Ovary (tissue), 7 donors: ENCODE measurements at regions not wholly inside any gene's neighbourhood (a gene's known extent, or its start where the extent isn't known, plus 50 kb on each side); places are given as distances from the start of the nearest gene placed in this dataset.

Source experiments
- DNase-seq, 5 donors: peaks; one replicate each; pipeline ENCODE4 v3.0.0-alpha.2; 2019 to 2020
- H3K27ac ChIP-seq, 2 donors: fragments of 200-600 bp; one replicate each; pipeline versions ENCODE4 v1.5.1 to v1.8.0; 2019 to 2022
- H3K27me3 ChIP-seq: fragments of 200-600 bp; one replicate; pipeline ENCODE4 v1.8.0; 2022
- H3K36me3 ChIP-seq: fragments of 200-600 bp; sonication (generic); one replicate; pipeline ENCODE4 v1.5.1; 2019
- H3K4me1 ChIP-seq: one replicate; pipeline ENCODE4 v1.8.1; 2013; ENCODE audit warnings: mild to moderate bottlenecking, moderate library complexity; ENCODE audit not compliant: insufficient read depth
- H3K4me3 ChIP-seq: fragments of 200-600 bp; sonication (generic); one replicate; pipeline ENCODE4 v1.5.1; 2017
- H3K9me3 ChIP-seq, 2 donors: fragments of 200-600 bp in 1 of 2; sonication (generic) in 1 of 2; one replicate each; pipeline versions ENCODE4 v1.5.1 to v1.8.1; 2013 to 2019; ENCODE audit warnings: mild to moderate bottlenecking in 1 of 2, moderate library complexity in 1 of 2
- EP300 ChIP-seq: sonication (generic); formaldehyde crosslinking; IDR thresholded peaks from one replicate; pipeline ENCODE4 v1.6.1; 2017; ENCODE audit warnings: antibody characterized with exemption
- POLR2A ChIP-seq: fragments of 450-650 bp; IDR thresholded peaks from one replicate; pipeline ENCODE4 v1.6.1; 2017; ENCODE audit warnings: antibody characterized with exemption, mild to moderate bottlenecking, moderate library complexity
- WGBS, 3 donors: extraction: QIAGEN DNeasy Blood & Tissue Kit in 1 of 3; methylation state at CpG; one replicate each; pipeline versions ENCODE4 v1.1.5 to v1.1.7; 2013 to 2017; 5-methylcytosine and 5-hydroxymethylcytosine counted together
- intact Hi-C, 4 donors: fragments of 100-400 bp; cut with DNase I; formaldehyde crosslinking; loops; one replicate each; pipeline versions ENCODE4 v1.11.0 to v1.15.1; 2022 to 2023
- TF ChIP-seq, protein P1 (sequence below), 3 donors: fragments of 450-650 bp in 2 of 3; fragments of 200-600 bp in 1 of 3; IDR thresholded peaks; one replicate each; pipeline versions ENCODE4 v1.5.1 to v1.8.0; 2016 to 2022; ENCODE audit warnings: antibody characterized with exemption in 3 of 3, mild to moderate bottlenecking in 1 of 3
- donor health status: DM: no; HTN: no; CAD: no; lungs with moderate emphysema.
- donor health status: DM: no; HTN: no; CAD: no.
- donor health status: Bipolar disorder and iron deficiency.
- donor health status: DM: no; HTN: no; CAD: no.
- donor health status: DM: yes; HTN: yes; CAD: no.

DNA sequence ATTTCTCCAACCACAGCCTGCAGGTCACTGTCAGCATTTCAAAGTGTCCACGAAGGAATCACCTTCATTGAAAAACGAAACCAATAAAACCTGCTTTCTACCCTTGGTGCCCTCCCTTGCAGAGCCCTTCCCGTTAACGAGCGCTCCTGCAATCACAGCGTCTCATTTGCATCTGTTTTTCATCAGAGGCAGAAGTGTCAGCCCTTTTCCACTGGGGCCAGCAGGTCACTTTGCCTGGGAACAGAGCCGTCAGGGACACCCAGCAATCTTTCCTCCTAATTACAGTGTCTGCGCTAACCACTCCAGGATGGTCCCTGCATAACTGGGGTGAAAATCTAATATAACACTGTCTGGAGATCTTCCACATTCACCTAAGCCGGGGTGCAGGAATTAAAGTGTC, 85.3 kb downstream of the PSMG1 start:
- H3K27ac ChIP-seq = no peak overlapping the region
- no peaks in the 10 kb centered on the region for H3K36me3 ChIP-seq
- intact Hi-C loops = loop anchor here in 1 of 4 donors (10.0 kb wide), 1 partner anchor 83 kb away; no protein-coding TSS in a partner anchor
- H3K9me3 ChIP-seq = no peaks in the 10 kb centered on the region
- H3K27me3 ChIP-seq = no peaks in the 10 kb centered on the region
- WGBS, 3 donors = 83 to 86% (median 83%) methylated on average over 9 of the region's 9 CpGs
- no peak for DNase-seq
- H3K4me1 ChIP-seq = no peaks in the 10 kb centered on the region
- TF ChIP-seq, protein P1, sequence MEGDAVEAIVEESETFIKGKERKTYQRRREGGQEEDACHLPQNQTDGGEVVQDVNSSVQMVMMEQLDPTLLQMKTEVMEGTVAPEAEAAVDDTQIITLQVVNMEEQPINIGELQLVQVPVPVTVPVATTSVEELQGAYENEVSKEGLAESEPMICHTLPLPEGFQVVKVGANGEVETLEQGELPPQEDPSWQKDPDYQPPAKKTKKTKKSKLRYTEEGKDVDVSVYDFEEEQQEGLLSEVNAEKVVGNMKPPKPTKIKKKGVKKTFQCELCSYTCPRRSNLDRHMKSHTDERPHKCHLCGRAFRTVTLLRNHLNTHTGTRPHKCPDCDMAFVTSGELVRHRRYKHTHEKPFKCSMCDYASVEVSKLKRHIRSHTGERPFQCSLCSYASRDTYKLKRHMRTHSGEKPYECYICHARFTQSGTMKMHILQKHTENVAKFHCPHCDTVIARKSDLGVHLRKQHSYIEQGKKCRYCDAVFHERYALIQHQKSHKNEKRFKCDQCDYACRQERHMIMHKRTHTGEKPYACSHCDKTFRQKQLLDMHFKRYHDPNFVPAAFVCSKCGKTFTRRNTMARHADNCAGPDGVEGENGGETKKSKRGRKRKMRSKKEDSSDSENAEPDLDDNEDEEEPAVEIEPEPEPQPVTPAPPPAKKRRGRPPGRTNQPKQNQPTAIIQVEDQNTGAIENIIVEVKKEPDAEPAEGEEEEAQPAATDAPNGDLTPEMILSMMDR (IDR thresholded peaks at IDR 0.05) = no peak
- TF ChIP-seq EP300 = no peak
- TF ChIP-seq POLR2A = no peak
- no peak overlapping the region for H3K4me3 ChIP-seq

DNA sequence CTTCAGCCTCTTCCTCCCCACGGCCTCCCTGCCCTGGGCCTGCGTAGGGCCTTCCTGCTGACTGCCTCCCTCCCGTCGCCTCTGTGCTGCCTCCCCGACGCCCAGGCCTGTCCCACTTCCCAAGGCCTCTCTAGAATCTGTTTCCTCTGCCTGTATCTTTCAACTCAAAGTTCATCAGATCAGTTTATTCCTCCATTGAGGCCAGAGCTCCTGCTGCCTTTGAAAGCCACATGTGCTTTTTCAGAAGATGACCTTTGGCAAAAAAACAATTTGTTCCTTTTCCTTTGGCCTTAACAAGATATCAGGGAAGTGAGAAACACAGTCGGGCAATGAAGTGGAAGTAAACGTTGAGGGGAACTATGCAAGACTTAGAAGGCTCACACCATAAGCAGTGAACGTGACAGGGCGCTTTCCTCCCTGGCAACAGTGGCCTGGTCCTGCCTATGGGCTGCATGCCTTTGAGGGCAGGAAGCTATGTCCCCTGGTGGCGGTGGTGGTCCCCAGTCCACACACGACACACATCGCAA, 85.9 kb downstream of the PSMG1 start:
- DNase-seq = no peak

DNA sequence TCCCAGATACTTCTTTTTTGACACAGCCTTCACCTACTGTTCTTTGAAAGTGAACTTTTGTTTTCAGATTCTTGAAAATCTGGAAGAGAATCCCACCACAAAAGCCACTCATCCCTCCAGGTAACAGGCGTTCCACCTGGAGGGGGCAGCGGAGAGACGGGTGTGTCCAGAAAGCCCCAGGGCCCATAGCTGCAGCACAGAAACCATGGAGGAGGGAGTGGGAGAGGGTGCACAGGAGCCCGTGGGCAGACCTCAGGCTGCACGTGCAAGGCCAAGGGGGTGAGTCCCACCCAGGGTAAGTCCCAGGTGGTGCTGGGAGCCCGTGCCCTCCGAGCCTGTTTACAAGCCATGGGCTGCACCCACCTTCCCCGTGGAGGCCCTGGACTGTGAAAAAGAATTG, 86.5 kb downstream of the PSMG1 start:
- no peaks in the 10 kb centered on the region for H3K9me3 ChIP-seq
- intact Hi-C loops = loop anchor here in 1 of 4 donors (10.0 kb wide), 1 partner anchor 82 kb away; no protein-coding TSS in a partner anchor
- no peaks in the 10 kb centered on the region for H3K4me1 ChIP-seq
- 90 to 97% (median 92%) methylated on average over 8 of the region's 8 CpGs for WGBS, 3 donors
- no peak overlapping the region for H3K27ac ChIP-seq
- TF ChIP-seq, protein P1 (IDR thresholded peaks at IDR 0.05) = no peak
- TF ChIP-seq POLR2A = no peak
- no peak for TF ChIP-seq EP300
- no peaks in the 10 kb centered on the region for H3K36me3 ChIP-seq
- no peak overlapping the region for H3K4me3 ChIP-seq
- H3K27me3 ChIP-seq = no peaks in the 10 kb centered on the region
- no peak for DNase-seq

More for the DNA sequence above, 85.9 kb downstream of the PSMG1 start:
- H3K27me3 ChIP-seq = no peaks in the 10 kb centered on the region
- 82 to 83% (median 82%) methylated on average over 13 of the region's 13 CpGs for WGBS, 3 donors
- H3K4me3 ChIP-seq = no peak overlapping the region
- no peak for TF ChIP-seq POLR2A
- TF ChIP-seq, protein P1 (IDR thresholded peaks at IDR 0.05) = no peak
- TF ChIP-seq EP300 = no peak
- intact Hi-C loops = loop anchor here in 1 of 4 donors (10.0 kb wide), 1 partner anchor 83 kb away; no protein-coding TSS in a partner anchor
- H3K27ac ChIP-seq = no peak overlapping the region
- no peaks in the 10 kb centered on the region for H3K9me3 ChIP-seq
- no peaks in the 10 kb centered on the region for H3K36me3 ChIP-seq
- no peaks in the 10 kb centered on the region for H3K4me1 ChIP-seq

DNA sequence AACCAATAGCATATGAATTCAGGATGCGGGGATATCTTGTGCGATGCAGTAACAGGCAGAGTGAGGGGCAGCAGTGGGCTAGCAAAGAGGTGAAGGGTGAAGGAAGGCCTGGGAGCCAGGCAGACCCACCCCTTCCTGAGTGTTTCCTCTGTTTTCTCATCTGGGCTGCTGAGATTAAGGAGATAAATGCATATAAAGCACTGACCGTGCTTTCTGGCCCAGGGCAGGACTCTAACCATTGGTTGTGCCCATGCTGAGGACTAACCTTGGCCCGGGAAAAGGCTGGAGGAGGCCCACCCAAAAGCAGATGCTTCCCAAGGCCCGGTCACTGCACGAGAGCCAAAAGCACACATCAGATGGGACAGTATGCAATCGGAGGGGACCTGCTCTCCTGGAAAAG, 87.6 kb downstream of the PSMG1 start:
- Histone ChIP-seq H3K4me3 (no peak overlapping the region), H3K27ac (no peak overlapping the region), H3K9me3 (no peaks in the 10 kb centered on the region), H3K36me3 (no peaks in the 10 kb centered on the region), H3K4me1 (no peaks in the 10 kb centered on the region), H3K27me3 (no peaks in the 10 kb centered on the region)
- no peak for TF ChIP-seq EP300
- 82 to 88% (median 84%) methylated on average over 7 of the region's 7 CpGs for WGBS, 3 donors
- no peak for DNase-seq
- intact Hi-C loops = loop anchor here in 1 of 4 donors (10.0 kb wide), 1 partner anchor 81 kb away; no protein-coding TSS in a partner anchor

DNA sequence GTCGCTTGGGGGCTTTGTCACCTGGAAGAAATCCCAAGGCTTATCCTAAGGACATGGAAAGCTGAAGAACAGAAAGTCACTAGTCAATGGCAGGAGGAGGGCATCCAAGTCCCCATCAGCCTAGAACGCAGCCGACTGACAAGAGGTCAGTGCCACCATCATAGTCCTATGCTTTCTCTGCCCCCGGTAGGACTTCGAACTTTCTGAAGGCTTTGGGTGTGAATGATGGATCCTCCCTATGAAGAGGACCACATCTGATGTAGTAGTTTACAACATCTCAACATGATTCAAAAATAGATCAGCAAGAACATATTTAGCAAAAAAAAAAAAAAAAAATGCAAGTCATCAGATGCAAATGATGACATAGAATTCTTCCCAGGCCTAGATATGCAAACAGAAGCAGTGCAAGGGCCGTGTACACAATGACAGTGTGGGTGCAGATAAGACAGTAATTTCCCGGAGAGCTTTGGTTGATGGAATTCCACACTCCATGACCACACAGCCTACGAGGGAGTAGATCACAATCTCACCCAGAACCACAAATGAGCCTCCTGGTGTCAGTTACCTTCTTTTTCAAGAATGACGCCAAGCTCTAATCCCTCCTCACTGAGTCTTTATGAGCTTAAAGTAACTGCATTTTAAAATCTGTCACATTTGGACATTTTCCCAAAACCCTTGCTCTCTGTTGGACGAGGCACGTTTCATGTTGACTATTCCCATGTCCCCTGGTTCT, 88.2 kb downstream of the PSMG1 start:
- 78 to 83% (median 83%) methylated on average over 11 of the region's 11 CpGs for WGBS, 3 donors
- DNase-seq = no peak
- no peaks in the 10 kb centered on the region for H3K27me3 ChIP-seq
- intact Hi-C loops = loop anchor here in 1 of 4 donors (10.0 kb wide), 1 partner anchor 80 kb away; no protein-coding TSS in a partner anchor
- H3K36me3 ChIP-seq = no peaks in the 10 kb centered on the region
- no peaks in the 10 kb centered on the region for H3K9me3 ChIP-seq
- no peak overlapping the region for H3K27ac ChIP-seq
- TF ChIP-seq EP300 (no peak), POLR2A (no peak)
- TF ChIP-seq, protein P1 (IDR thresholded peaks at IDR 0.05) = no peak
- no peaks in the 10 kb centered on the region for H3K4me1 ChIP-seq
- H3K4me3 ChIP-seq = no peak overlapping the region
